H1 (cell line): ENCODE measurements at regions not wholly inside any gene's neighbourhood (a gene's known extent, or its start where the extent isn't known, plus 50 kb on each side); places are given as distances from the start of the nearest gene placed in this dataset.

Experiments used
- ASH2L ChIP-seq: fragments of 200-600, 300-600 bp; sonication (generic); IDR thresholded peaks from one replicate; pipeline ENCODE4 v1.7.1; 2017; ENCODE audit warnings: low read length
- CBX8 ChIP-seq: fragments of 300-800, 300-1000 bp; sonication (generic); IDR thresholded peaks from 2 replicates; pipeline ENCODE4 v1.7.1; 2016; ENCODE audit warnings: low read depth, low read length, borderline replicate concordance
- CREB1 ChIP-seq: IDR thresholded peaks from 2 replicates; pipeline ENCODE4 v1.6.1; 2012; ENCODE audit warnings: inconsistent platforms
- MAFK ChIP-seq: IDR thresholded peaks from 2 replicates; pipeline ENCODE4 v1.6.1; 2012; ENCODE audit warnings: low read depth, mild to moderate bottlenecking, improper control_type of control experiment, low read length
- POLR2A ChIP-seq, 2 experiments: IDR thresholded peaks; 1 replicate in 1 of 2; 2 replicates in 1 of 2; pipeline ENCODE4 v1.6.1; 2011; ENCODE audit warnings: low read depth in 2 of 2, low read length in 2 of 2, mild to moderate bottlenecking in 2 of 2; ENCODE audit errors: control extremely low read depth in 1 of 2
- RXRA ChIP-seq: IDR thresholded peaks from 2 replicates; pipeline ENCODE4 v1.6.1; 2011; ENCODE audit warnings: low read depth, mild to moderate bottlenecking, low read length, moderate library complexity; ENCODE audit not compliant: insufficient read depth
- SAP30 ChIP-seq: fragments of 300-600 bp; sonication (generic); IDR thresholded peaks from 2 replicates; pipeline ENCODE4 v1.7.1; 2012; ENCODE audit warnings: low read length, moderate library complexity, mild to moderate bottlenecking, inconsistent platforms; ENCODE audit not compliant: insufficient read depth, insufficient replicate concordance
- SIRT6 ChIP-seq: IDR thresholded peaks from one replicate; pipeline ENCODE4 v1.7.1; 2012; ENCODE audit warnings: low read length, inconsistent platforms
- SP2 ChIP-seq: IDR thresholded peaks from 2 replicates; pipeline ENCODE4 v1.6.1; 2012; ENCODE audit warnings: mild to moderate bottlenecking, low read length, inconsistent platforms
- SP4 ChIP-seq: IDR thresholded peaks from 2 replicates; pipeline ENCODE4 v1.6.1; 2012; ENCODE audit warnings: low read length, inconsistent platforms
- TEAD4 ChIP-seq: IDR thresholded peaks from 2 replicates; pipeline ENCODE4 v1.6.1; 2012; ENCODE audit warnings: low read depth, low read length, inconsistent platforms, mixed read lengths
- TF ChIP-seq, protein P1 (sequence below): fragments of 300-600 bp; sonication (generic); IDR thresholded peaks from 2 replicates; pipeline ENCODE4 v1.7.1; 2012; ENCODE audit warnings: low read length, moderate library complexity, mild to moderate bottlenecking, inconsistent platforms; ENCODE audit not compliant: insufficient replicate concordance

GRCh38 chr11:115007851-115008250 lies 329.5 kb downstream of the NXPE2 start (continued):
- TF ChIP-seq, protein P1, sequence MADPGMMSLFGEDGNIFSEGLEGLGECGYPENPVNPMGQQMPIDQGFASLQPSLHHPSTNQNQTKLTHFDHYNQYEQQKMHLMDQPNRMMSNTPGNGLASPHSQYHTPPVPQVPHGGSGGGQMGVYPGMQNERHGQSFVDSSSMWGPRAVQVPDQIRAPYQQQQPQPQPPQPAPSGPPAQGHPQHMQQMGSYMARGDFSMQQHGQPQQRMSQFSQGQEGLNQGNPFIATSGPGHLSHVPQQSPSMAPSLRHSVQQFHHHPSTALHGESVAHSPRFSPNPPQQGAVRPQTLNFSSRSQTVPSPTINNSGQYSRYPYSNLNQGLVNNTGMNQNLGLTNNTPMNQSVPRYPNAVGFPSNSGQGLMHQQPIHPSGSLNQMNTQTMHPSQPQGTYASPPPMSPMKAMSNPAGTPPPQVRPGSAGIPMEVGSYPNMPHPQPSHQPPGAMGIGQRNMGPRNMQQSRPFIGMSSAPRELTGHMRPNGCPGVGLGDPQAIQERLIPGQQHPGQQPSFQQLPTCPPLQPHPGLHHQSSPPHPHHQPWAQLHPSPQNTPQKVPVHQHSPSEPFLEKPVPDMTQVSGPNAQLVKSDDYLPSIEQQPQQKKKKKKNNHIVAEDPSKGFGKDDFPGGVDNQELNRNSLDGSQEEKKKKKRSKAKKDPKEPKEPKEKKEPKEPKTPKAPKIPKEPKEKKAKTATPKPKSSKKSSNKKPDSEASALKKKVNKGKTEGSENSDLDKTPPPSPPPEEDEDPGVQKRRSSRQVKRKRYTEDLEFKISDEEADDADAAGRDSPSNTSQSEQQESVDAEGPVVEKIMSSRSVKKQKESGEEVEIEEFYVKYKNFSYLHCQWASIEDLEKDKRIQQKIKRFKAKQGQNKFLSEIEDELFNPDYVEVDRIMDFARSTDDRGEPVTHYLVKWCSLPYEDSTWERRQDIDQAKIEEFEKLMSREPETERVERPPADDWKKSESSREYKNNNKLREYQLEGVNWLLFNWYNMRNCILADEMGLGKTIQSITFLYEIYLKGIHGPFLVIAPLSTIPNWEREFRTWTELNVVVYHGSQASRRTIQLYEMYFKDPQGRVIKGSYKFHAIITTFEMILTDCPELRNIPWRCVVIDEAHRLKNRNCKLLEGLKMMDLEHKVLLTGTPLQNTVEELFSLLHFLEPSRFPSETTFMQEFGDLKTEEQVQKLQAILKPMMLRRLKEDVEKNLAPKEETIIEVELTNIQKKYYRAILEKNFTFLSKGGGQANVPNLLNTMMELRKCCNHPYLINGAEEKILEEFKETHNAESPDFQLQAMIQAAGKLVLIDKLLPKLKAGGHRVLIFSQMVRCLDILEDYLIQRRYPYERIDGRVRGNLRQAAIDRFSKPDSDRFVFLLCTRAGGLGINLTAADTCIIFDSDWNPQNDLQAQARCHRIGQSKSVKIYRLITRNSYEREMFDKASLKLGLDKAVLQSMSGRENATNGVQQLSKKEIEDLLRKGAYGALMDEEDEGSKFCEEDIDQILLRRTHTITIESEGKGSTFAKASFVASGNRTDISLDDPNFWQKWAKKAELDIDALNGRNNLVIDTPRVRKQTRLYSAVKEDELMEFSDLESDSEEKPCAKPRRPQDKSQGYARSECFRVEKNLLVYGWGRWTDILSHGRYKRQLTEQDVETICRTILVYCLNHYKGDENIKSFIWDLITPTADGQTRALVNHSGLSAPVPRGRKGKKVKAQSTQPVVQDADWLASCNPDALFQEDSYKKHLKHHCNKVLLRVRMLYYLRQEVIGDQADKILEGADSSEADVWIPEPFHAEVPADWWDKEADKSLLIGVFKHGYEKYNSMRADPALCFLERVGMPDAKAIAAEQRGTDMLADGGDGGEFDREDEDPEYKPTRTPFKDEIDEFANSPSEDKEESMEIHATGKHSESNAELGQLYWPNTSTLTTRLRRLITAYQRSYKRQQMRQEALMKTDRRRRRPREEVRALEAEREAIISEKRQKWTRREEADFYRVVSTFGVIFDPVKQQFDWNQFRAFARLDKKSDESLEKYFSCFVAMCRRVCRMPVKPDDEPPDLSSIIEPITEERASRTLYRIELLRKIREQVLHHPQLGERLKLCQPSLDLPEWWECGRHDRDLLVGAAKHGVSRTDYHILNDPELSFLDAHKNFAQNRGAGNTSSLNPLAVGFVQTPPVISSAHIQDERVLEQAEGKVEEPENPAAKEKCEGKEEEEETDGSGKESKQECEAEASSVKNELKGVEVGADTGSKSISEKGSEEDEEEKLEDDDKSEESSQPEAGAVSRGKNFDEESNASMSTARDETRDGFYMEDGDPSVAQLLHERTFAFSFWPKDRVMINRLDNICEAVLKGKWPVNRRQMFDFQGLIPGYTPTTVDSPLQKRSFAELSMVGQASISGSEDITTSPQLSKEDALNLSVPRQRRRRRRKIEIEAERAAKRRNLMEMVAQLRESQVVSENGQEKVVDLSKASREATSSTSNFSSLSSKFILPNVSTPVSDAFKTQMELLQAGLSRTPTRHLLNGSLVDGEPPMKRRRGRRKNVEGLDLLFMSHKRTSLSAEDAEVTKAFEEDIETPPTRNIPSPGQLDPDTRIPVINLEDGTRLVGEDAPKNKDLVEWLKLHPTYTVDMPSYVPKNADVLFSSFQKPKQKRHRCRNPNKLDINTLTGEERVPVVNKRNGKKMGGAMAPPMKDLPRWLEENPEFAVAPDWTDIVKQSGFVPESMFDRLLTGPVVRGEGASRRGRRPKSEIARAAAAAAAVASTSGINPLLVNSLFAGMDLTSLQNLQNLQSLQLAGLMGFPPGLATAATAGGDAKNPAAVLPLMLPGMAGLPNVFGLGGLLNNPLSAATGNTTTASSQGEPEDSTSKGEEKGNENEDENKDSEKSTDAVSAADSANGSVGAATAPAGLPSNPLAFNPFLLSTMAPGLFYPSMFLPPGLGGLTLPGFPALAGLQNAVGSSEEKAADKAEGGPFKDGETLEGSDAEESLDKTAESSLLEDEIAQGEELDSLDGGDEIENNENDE, result no peak
- no peak for TF ChIP-seq SP4
- no peak for TF ChIP-seq MAFK
- no peak for TF ChIP-seq SIRT6
- no peak for TF ChIP-seq SP2
- TF ChIP-seq RXRA, result no peak
- no peak for TF ChIP-seq ASH2L
- no peak for TF ChIP-seq CBX8
- TF ChIP-seq POLR2A (IDR thresholded peaks at IDR 0.05; ENCODE audit: control extremely low read depth in 1 of 2, low read depth in 2 of 2, low read length in 2 of 2), result no peak
- TF ChIP-seq TEAD4, result no peak
- no peak for TF ChIP-seq SAP30
- no peak for TF ChIP-seq CREB1
